ENCODE measurements at regions not wholly inside any gene's neighbourhood (a gene's known extent, or its start where the extent isn't known, plus 50 kb on each side); places are given as distances from the start of the nearest gene placed in this dataset.

GRCh38 chr3:99199021-99199420, 297.5 kb upstream of the DCBLD2 start:
- no peak overlapping the region for H3K4me3 ChIP-seq (ENCODE audit: low read depth, low read length)
- DNase-seq (ENCODE audit: low read depth) = no peak
- no peak for TF ChIP-seq CTCF (IDR thresholded peaks at IDR 0.05; ENCODE audit: control insufficient read depth, extremely low read depth, insufficient read depth)

GRCh38 chr3:99191186-99191585, 289.7 kb upstream of the DCBLD2 start:
- H3K4me3 ChIP-seq (ENCODE audit: low read depth, low read length) = no peak overlapping the region
- no peak for TF ChIP-seq CTCF (IDR thresholded peaks at IDR 0.05; ENCODE audit: control insufficient read depth, extremely low read depth, insufficient read depth)
- no peak for DNase-seq (ENCODE audit: low read depth)

- no peak for DNase-seq (ENCODE audit: low read depth)
- H3K4me3 ChIP-seq (ENCODE audit: low read depth, low read length) = no peak overlapping the region
- no peak for TF ChIP-seq CTCF (IDR thresholded peaks at IDR 0.05; ENCODE audit: control insufficient read depth, extremely low read depth, insufficient read depth)
Measured at GRCh38 chr3:99188936-99189335, 287.4 kb upstream of the DCBLD2 start.

GRCh38 chr3:99186016-99186415, 284.5 kb upstream of the DCBLD2 start:
- TF ChIP-seq CTCF (IDR thresholded peaks at IDR 0.05; ENCODE audit: control insufficient read depth, extremely low read depth, insufficient read depth) = no peak
- DNase-seq (ENCODE audit: low read depth) = no peak
- H3K4me3 ChIP-seq (ENCODE audit: low read depth, low read length) = no peak overlapping the region

GRCh38 chr3:99176169-99176964, 274.9 kb upstream of the DCBLD2 start:
- H3K4me3 ChIP-seq (ENCODE audit: low read depth, low read length) = no peak overlapping the region

GRCh38 chr3:99175276-99175812, 273.8 kb upstream of the DCBLD2 start:
- no peak for DNase-seq (ENCODE audit: low read depth)
- TF ChIP-seq CTCF (IDR thresholded peaks at IDR 0.05; ENCODE audit: control insufficient read depth, extremely low read depth, insufficient read depth) = no peak
- no peak overlapping the region for H3K4me3 ChIP-seq (ENCODE audit: low read depth, low read length)

More at GRCh38 chr3:99176169-99176964, 274.9 kb upstream of the DCBLD2 start:
- peak; percentile 77 for DNase-seq (ENCODE audit: low read depth)
- no peak for TF ChIP-seq CTCF (IDR thresholded peaks at IDR 0.05; ENCODE audit: control insufficient read depth, extremely low read depth, insufficient read depth)

Measured in LNCaP clone FGC (cell line).